BE2C (cell line): ENCODE measurements at regions not wholly inside any gene's neighbourhood (a gene's known extent, or its start where the extent isn't known, plus 50 kb on each side); places are given as distances from the start of the nearest gene placed in this dataset.

Experiments used
- DNase-seq: peaks from one replicate; pipeline ENCODE4 v3.0.0-alpha.2; 2020
- H3K27me3 ChIP-seq: fragments of 250-450 bp; sonication (Bioruptor Pico); 2 replicates; pipeline ENCODE4 v1.5.1; 2020; ENCODE audit warnings: mild to moderate bottlenecking
- H3K36me3 ChIP-seq: fragments of 250-450 bp; sonication (Bioruptor Pico); 2 replicates; pipeline ENCODE4 v1.5.1; 2020; ENCODE audit warnings: mild to moderate bottlenecking
- H3K4me1 ChIP-seq: fragments of 250-450 bp; sonication (Bioruptor Pico); 2 replicates; pipeline ENCODE4 v1.5.1; 2020
- H3K4me3 ChIP-seq: 2 replicates; pipeline ENCODE4 v1.5.1; 2011; ENCODE audit warnings: low read depth, low read length
- H3K9me3 ChIP-seq: fragments of 250-450 bp; sonication (Bioruptor Pico); 2 replicates; pipeline ENCODE4 v1.5.1; 2020
- CTCF ChIP-seq: IDR thresholded peaks from 2 replicates; pipeline ENCODE4 v1.5.1; 2012; ENCODE audit warnings: mild to moderate bottlenecking, low read depth, low read length

- no peak for DNase-seq
- Histone ChIP-seq H3K9me3 (no peaks in the 10 kb centered on the region), H3K4me3 (no peak overlapping the region), H3K36me3 (no peaks in the 10 kb centered on the region), H3K4me1 (peaks cover 29% of the 10 kb centered on the region), H3K27me3 (no peaks in the 10 kb centered on the region)
- TF ChIP-seq CTCF, result no peak
Observed at GRCh38 chr15:70215951-70216350, 118.2 kb upstream of the TLE3 start.

- no peak for TF ChIP-seq CTCF
- no peak overlapping the region for H3K4me3 ChIP-seq
- DNase-seq, result no peak
- no peaks in the 10 kb centered on the region for H3K27me3 ChIP-seq
- no peaks in the 10 kb centered on the region for H3K36me3 ChIP-seq
- no peaks in the 10 kb centered on the region for H3K9me3 ChIP-seq
- H3K4me1 ChIP-seq, result peaks cover 23% of the 10 kb centered on the region
Observed at GRCh38 chr15:70214941-70215635, 117.4 kb upstream of the TLE3 start.

GRCh38 chr15:70214276-70214675, 116.6 kb upstream of the TLE3 start:
- no peak overlapping the region for H3K4me3 ChIP-seq
- H3K4me1 ChIP-seq, result peaks cover 23% of the 10 kb centered on the region
- H3K36me3 ChIP-seq, result no peaks in the 10 kb centered on the region
- DNase-seq, result no peak
- no peaks in the 10 kb centered on the region for H3K9me3 ChIP-seq
- H3K27me3 ChIP-seq, result no peaks in the 10 kb centered on the region
- peak; percentile 20 for TF ChIP-seq CTCF

- Histone ChIP-seq H3K9me3 (no peaks in the 10 kb centered on the region), H3K36me3 (no peaks in the 10 kb centered on the region), H3K4me3 (no peak overlapping the region), H3K27me3 (no peaks in the 10 kb centered on the region), H3K4me1 (peaks cover 19% of the 10 kb centered on the region)
- no peak for DNase-seq
- TF ChIP-seq CTCF, result no peak
Observed at GRCh38 chr15:70213794-70214193, 116.1 kb upstream of the TLE3 start.

GRCh38 chr15:70212963-70213315, 115.2 kb upstream of the TLE3 start:
- Histone ChIP-seq H3K9me3 (no peaks in the 10 kb centered on the region), H3K4me1 (peaks cover 18% of the 10 kb centered on the region), H3K27me3 (no peaks in the 10 kb centered on the region), H3K4me3 (no peak overlapping the region), H3K36me3 (no peaks in the 10 kb centered on the region)
- no peak for TF ChIP-seq CTCF
- DNase-seq, result no peak

- H3K27me3 ChIP-seq, result no peaks in the 10 kb centered on the region
- peaks cover 13% of the 10 kb centered on the region for H3K4me1 ChIP-seq
- H3K9me3 ChIP-seq, result no peaks in the 10 kb centered on the region
- H3K4me3 ChIP-seq, result no peak overlapping the region
- H3K36me3 ChIP-seq, result no peaks in the 10 kb centered on the region
- TF ChIP-seq CTCF, result no peak
- DNase-seq, result no peak
Observed at GRCh38 chr15:70212286-70212962, 114.7 kb upstream of the TLE3 start.
